Myocyte (in vitro differentiated cells): ENCODE measurements at regions not wholly inside any gene's neighbourhood (a gene's known extent, or its start where the extent isn't known, plus 50 kb on each side); places are given as distances from the start of the nearest gene placed in this dataset.
"Not testable (repeated sequence)": the region's sequence is repeated elsewhere in the genome, so short reads cannot be mapped to it uniquely, and the experiment has no call there.

Experiments
- DNase-seq: peaks from one replicate; pipeline ENCODE4 v3.0.0-alpha.2; 2012; ENCODE audit warnings: low read depth

GRCh38 chr22:11795979-11796378, 3732.0 kb upstream of the OR11H1 start:
- not testable (repeated sequence) for DNase-seq

- DNase-seq: not testable (repeated sequence)
These were observed 3712.5 kb upstream of the OR11H1 start for GRCh38 chr22:11815481-11815880.

GRCh38 chr22:11818845-11819244, 3709.1 kb upstream of the OR11H1 start:
- DNase-seq: not testable (repeated sequence)

GRCh38 chr22:11822326-11822725, 3705.7 kb upstream of the OR11H1 start:
- DNase-seq: not testable (repeated sequence)

GRCh38 chr22:11825009-11825408, 3703.0 kb upstream of the OR11H1 start:
- DNase-seq: not testable (repeated sequence)

GRCh38 chr22:11826000-11826399, 3702.0 kb upstream of the OR11H1 start:
- DNase-seq: not testable (repeated sequence)

GRCh38 chr22:11829426-11829825, 3698.6 kb upstream of the OR11H1 start:
- DNase-seq: peak; percentile 66
